Ascending aorta (tissue), 2 donors: ENCODE measurements at regions not wholly inside any gene's neighbourhood (a gene's known extent, or its start where the extent isn't known, plus 50 kb on each side); places are given as distances from the start of the nearest gene placed in this dataset.
"Not testable (repeated sequence)": the region's sequence is repeated elsewhere in the genome, so short reads cannot be mapped to it uniquely, and the experiment has no call there.

ENCODE experiments used
- DNase-seq, 2 donors: peaks; one replicate each; pipeline ENCODE4 v3.0.0-alpha.2; 2019; ENCODE audit warnings: low spot score in 2 of 2
- H3K27ac ChIP-seq, 2 donors: fragments of 200-600 bp; sonication (generic); one replicate each; pipeline ENCODE4 v1.5.1; 2016 to 2017; ENCODE audit warnings: mild to moderate bottlenecking in 1 of 2
- H3K27me3 ChIP-seq: fragments of 200-600 bp; sonication (generic); one replicate; pipeline ENCODE4 v1.5.1; 2017
- H3K36me3 ChIP-seq, 2 donors: fragments of 200-600 bp; sonication (generic); one replicate each; pipeline ENCODE4 v1.5.1; 2016
- H3K4me1 ChIP-seq, 2 donors: fragments of 200-600 bp; sonication (generic); one replicate each; pipeline ENCODE4 v1.5.1; 2016 to 2017; ENCODE audit warnings: mild to moderate bottlenecking in 1 of 2
- H3K4me3 ChIP-seq, 2 donors: fragments of 200-600 bp; sonication (generic); one replicate each; pipeline ENCODE4 v1.5.1; 2016 to 2017; ENCODE audit warnings: mild to moderate bottlenecking in 1 of 2
- H3K9me3 ChIP-seq, 2 donors: fragments of 200-600 bp; sonication (generic); one replicate each; pipeline ENCODE4 v1.5.1; 2016
- CTCF ChIP-seq, 3 experiments: fragments of 200-600 bp in 2 of 3; fragments of 450-650 bp in 1 of 3; sonication (generic) in 2 of 3; IDR thresholded peaks; one replicate each; pipeline ENCODE4 v1.5.1; 2016 to 2019; ENCODE audit warnings: antibody characterized with exemption in 3 of 3, mild to moderate bottlenecking in 1 of 3, moderate library complexity in 1 of 3
- intact Hi-C: fragments of 100-400 bp; cut with DNase I; formaldehyde crosslinking; loops from one replicate; pipeline ENCODE4 v1.15.1; 2023

- Histone ChIP-seq H3K36me3 (no peaks in the 10 kb centered on the region), H3K9me3 (peaks cover 16 to 20% of the 10 kb centered on the region in 2 donors), H3K4me3 (no peak overlapping the region), H3K27ac (no peak overlapping the region), H3K27me3 (no peaks in the 10 kb centered on the region), H3K4me1 (no peaks in the 10 kb centered on the region)
- no peak for TF ChIP-seq CTCF (IDR thresholded peaks at IDR 0.05)
- intact Hi-C loops = no loop called here
- no peak for DNase-seq
Observed at GRCh38 chr2:89825034-89825433, 1133.6 kb downstream of the RPIA start.

DNA sequence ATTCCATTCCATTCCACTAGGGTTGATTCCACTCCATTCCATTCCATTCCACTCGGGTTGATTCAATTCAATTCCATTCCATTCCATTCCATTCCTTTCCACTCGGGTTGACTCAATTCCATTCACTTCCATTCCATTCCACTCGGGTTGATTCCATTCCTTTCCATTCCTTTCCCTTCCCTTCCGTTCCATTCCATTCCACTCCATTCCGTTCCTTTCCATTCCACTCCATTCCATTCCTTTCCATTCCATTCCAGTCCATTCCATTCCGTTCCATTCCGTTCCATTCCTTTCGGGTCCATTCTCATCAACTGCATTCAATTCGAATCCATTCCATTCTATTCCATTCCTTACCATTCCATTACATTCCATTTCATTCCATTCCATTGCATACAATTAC is 1135.3 kb downstream of the RPIA start:
- DNase-seq, H3K4me1 ChIP-seq, H3K4me3 ChIP-seq, intact Hi-C loops, H3K27me3 ChIP-seq, H3K27ac ChIP-seq, H3K36me3 ChIP-seq: not testable (repeated sequence)
- peaks cover 19 to 28% of the 10 kb centered on the region in 2 donors for H3K9me3 ChIP-seq

GRCh38 chr2:89827829-89828228 is 1136.4 kb downstream of the RPIA start:
- H3K4me1 ChIP-seq, intact Hi-C loops, H3K4me3 ChIP-seq, H3K27ac ChIP-seq, H3K36me3 ChIP-seq, DNase-seq, H3K27me3 ChIP-seq: not testable (repeated sequence)
- H3K9me3 ChIP-seq = peaks cover 19 to 38% of the 10 kb centered on the region in 2 donors

DNA sequence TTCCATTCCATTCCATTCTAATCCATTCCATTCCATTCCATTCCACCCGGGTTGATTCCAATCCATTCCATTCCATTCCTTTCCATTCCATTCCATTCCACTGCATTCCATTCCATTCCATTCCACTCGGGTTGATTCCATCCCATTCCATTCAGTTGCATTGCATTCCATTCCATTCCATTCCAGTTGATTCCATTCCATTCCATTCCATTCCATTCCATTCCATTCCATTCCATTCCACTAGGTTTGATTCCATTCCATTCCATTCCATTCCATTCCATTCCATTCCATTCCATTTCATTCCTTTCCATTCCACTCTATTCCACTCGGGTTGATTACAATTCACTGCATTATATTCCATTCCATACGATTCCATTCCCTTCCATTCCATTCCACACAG is 1136.9 kb downstream of the RPIA start:
- H3K4me3 ChIP-seq, H3K27ac ChIP-seq, intact Hi-C loops, DNase-seq, H3K4me1 ChIP-seq, H3K27me3 ChIP-seq, H3K36me3 ChIP-seq: not testable (repeated sequence)
- H3K9me3 ChIP-seq = peaks cover 14 to 42% of the 10 kb centered on the region in 2 donors

GRCh38 chr2:89828961-89829631 is 1137.6 kb downstream of the RPIA start:
- peaks cover 13 to 42% of the 10 kb centered on the region in 2 donors for H3K9me3 ChIP-seq
- DNase-seq, intact Hi-C loops: not testable (repeated sequence)

DNA sequence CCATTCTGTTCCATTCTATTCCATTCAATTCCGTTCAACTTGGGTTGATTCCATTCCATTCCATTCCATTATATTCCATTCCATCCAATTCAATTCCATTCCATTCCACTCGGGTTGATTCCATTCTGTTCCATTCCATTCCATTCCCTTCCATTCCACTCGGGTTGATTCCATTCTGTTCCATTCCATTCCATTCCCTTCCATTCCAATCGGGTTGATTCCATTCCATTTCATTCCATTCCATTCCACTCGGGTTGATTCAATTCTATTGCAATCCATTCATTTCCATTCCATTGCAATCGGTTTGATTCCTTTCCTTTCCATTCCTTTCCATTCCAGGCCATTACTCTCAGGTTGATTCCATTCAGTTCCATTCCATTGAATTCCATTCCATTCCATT is 1138.4 kb downstream of the RPIA start:
- H3K27me3 ChIP-seq = no peaks in the 10 kb centered on the region
- no peak overlapping the region for H3K27ac ChIP-seq
- H3K36me3 ChIP-seq = no peaks in the 10 kb centered on the region
- H3K4me3 ChIP-seq = no peak overlapping the region
- no peak for TF ChIP-seq CTCF (IDR thresholded peaks at IDR 0.05)
- no peak for DNase-seq
- peaks cover 17 to 42% of the 10 kb centered on the region in 2 donors for H3K9me3 ChIP-seq
- intact Hi-C loops = no loop called here
- no peaks in the 10 kb centered on the region for H3K4me1 ChIP-seq

More at GRCh38 chr2:89828961-89829631, 1137.6 kb downstream of the RPIA start:
- not testable (repeated sequence) for H3K4me3 ChIP-seq, H3K27ac ChIP-seq, H3K27me3 ChIP-seq, H3K4me1 ChIP-seq, H3K36me3 ChIP-seq

DNA sequence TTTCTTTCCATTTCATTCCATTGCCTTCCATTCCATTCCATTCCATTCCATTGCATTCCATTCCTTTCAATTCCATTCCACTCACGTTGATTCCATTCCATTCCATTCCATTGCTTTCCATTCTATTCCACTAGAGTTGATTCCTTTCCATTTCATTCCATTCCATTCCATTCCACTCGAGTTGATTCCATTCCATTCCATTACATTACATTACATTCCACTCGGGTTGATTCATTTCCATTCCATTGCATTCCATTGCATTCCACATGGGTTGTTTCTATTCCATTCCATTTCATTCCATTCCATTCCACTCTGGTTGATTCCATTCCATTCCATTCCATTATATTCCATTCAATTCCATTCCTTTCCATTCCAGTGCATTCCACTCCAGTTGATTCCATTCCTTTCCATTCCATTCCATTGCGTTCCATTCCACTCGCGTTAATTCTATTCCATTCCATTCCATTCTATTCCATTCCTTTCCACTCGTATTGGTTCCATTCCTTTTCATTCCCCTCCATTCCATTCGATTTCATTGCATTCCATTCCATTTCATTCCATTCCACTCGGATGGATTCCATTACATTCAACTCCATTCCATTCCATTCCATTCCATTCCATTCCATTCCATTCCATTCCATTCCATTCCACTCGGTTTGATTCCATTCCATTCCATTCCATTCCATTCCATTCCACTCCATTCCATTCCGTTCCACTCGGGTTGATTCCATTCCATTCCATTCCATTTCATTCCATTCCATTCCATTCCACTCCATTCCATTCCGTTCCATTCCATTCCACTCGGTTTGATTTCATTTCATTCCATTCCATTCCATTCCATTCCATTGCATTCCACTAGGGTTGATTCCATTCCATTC is 1139.1 kb downstream of the RPIA start:
- DNase-seq, H3K4me3 ChIP-seq, H3K36me3 ChIP-seq, H3K27me3 ChIP-seq, intact Hi-C loops, H3K4me1 ChIP-seq, H3K27ac ChIP-seq: not testable (repeated sequence)
- H3K9me3 ChIP-seq = peaks cover 17 to 42% of the 10 kb centered on the region in 2 donors
